ENCODE measurements at regions not wholly inside any gene's neighbourhood (a gene's known extent, or its start where the extent isn't known, plus 50 kb on each side); places are given as distances from the start of the nearest gene placed in this dataset.
"Not testable (repeated sequence)": the region's sequence is repeated elsewhere in the genome, so short reads cannot be mapped to it uniquely, and the experiment has no call there.

- no peak for DNase-seq (ENCODE audit: low read depth in 2 of 2)
These were observed 107.4 kb upstream of the CBLB start for GRCh38 chr3:105976196-105976595.

GRCh38 chr3:105979961-105980360 lies 111.1 kb upstream of the CBLB start:
- DNase-seq (ENCODE audit: low read depth in 2 of 2) = no peak

GRCh38 chr3:105982207-105982606 lies 113.4 kb upstream of the CBLB start:
- no peak for DNase-seq (ENCODE audit: low read depth in 2 of 2)

- DNase-seq (ENCODE audit: low read depth in 2 of 2) = no peak
These were observed 116.0 kb upstream of the CBLB start for GRCh38 chr3:105984837-105985236.

GRCh38 chr3:105986343-105986742 lies 117.5 kb upstream of the CBLB start:
- DNase-seq (ENCODE audit: low read depth in 2 of 2) = not testable (repeated sequence)

- no peak for DNase-seq (ENCODE audit: low read depth in 2 of 2)
These were observed 119.0 kb upstream of the CBLB start for GRCh38 chr3:105987809-105988208.

GRCh38 chr3:105988540-105989212 lies 119.9 kb upstream of the CBLB start:
- no peak for DNase-seq (ENCODE audit: low read depth in 2 of 2)

GRCh38 chr3:105996781-105997180 lies 128.0 kb upstream of the CBLB start:
- DNase-seq (ENCODE audit: low read depth in 2 of 2) = no peak

GRCh38 chr3:105997466-105997799 lies 128.6 kb upstream of the CBLB start:
- DNase-seq (ENCODE audit: low read depth in 2 of 2) = no peak

GRCh38 chr3:105997800-105998526 lies 129.2 kb upstream of the CBLB start:
- no peak for DNase-seq (ENCODE audit: low read depth in 2 of 2)

- no peak for DNase-seq (ENCODE audit: low read depth in 2 of 2)
These were observed 131.0 kb upstream of the CBLB start for GRCh38 chr3:105999856-106000255.

- no peak for DNase-seq (ENCODE audit: low read depth in 2 of 2)
These were observed 133.1 kb upstream of the CBLB start for GRCh38 chr3:106001923-106002322.

- no peak for DNase-seq (ENCODE audit: low read depth in 2 of 2)
These were observed 135.4 kb upstream of the CBLB start for GRCh38 chr3:106004137-106004681.

- no peak for DNase-seq (ENCODE audit: low read depth in 2 of 2)
These were observed 136.0 kb upstream of the CBLB start for GRCh38 chr3:106004826-106005225.

- no peak for DNase-seq (ENCODE audit: low read depth in 2 of 2)
These were observed 137.2 kb upstream of the CBLB start for GRCh38 chr3:106006001-106006400.

- DNase-seq (ENCODE audit: low read depth in 2 of 2) = no peak
These were observed 137.8 kb upstream of the CBLB start for GRCh38 chr3:106006571-106006970.

- DNase-seq (ENCODE audit: low read depth in 2 of 2) = no peak
These were observed 138.7 kb upstream of the CBLB start for GRCh38 chr3:106007512-106007911.

- DNase-seq (ENCODE audit: low read depth in 2 of 2) = no peak
These were observed 140.0 kb upstream of the CBLB start for GRCh38 chr3:106008766-106009165.

- DNase-seq (ENCODE audit: low read depth in 2 of 2) = no peak
These were observed 142.0 kb upstream of the CBLB start for GRCh38 chr3:106010829-106011228.

GRCh38 chr3:106013971-106014370 lies 145.2 kb upstream of the CBLB start:
- DNase-seq (ENCODE audit: low read depth in 2 of 2) = no peak

- no peak for DNase-seq (ENCODE audit: low read depth in 2 of 2)
These were observed 145.7 kb upstream of the CBLB start for GRCh38 chr3:106014518-106014917.

GRCh38 chr3:106014971-106015370 lies 146.2 kb upstream of the CBLB start:
- DNase-seq (ENCODE audit: low read depth in 2 of 2) = no peak

- no peak for DNase-seq (ENCODE audit: low read depth in 2 of 2)
These were observed 149.3 kb upstream of the CBLB start for GRCh38 chr3:106018102-106018501.

Data from dermis microvascular lymphatic vessel endothelial cell (primary cell).